ENCODE measurements at regions not wholly inside any gene's neighbourhood (a gene's known extent, or its start where the extent isn't known, plus 50 kb on each side); places are given as distances from the start of the nearest gene placed in this dataset.

- TF ChIP-seq, protein P1, sequence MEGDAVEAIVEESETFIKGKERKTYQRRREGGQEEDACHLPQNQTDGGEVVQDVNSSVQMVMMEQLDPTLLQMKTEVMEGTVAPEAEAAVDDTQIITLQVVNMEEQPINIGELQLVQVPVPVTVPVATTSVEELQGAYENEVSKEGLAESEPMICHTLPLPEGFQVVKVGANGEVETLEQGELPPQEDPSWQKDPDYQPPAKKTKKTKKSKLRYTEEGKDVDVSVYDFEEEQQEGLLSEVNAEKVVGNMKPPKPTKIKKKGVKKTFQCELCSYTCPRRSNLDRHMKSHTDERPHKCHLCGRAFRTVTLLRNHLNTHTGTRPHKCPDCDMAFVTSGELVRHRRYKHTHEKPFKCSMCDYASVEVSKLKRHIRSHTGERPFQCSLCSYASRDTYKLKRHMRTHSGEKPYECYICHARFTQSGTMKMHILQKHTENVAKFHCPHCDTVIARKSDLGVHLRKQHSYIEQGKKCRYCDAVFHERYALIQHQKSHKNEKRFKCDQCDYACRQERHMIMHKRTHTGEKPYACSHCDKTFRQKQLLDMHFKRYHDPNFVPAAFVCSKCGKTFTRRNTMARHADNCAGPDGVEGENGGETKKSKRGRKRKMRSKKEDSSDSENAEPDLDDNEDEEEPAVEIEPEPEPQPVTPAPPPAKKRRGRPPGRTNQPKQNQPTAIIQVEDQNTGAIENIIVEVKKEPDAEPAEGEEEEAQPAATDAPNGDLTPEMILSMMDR (IDR thresholded peaks at IDR 0.05), result no peak
- TF ChIP-seq ATF3 (CRISPR knock-in tag; conservative IDR thresholded peaks at IDR 0.05) (no peak), ZNF263 (CRISPR knock-in tag; IDR thresholded peaks at IDR 0.05; ENCODE audit: low read depth) (no peak), CBFB (CRISPR knock-in tag; IDR thresholded peaks at IDR 0.05; ENCODE audit: low read depth) (no peak), HMGXB4 (CRISPR knock-in tag; IDR thresholded peaks at IDR 0.05) (no peak), ELF4 (CRISPR knock-in tag; IDR thresholded peaks at IDR 0.05; ENCODE audit: low read depth) (no peak), SP1 (CRISPR knock-in tag; conservative IDR thresholded peaks at IDR 0.05) (no peak), ATF1 (CRISPR knock-in tag; IDR thresholded peaks at IDR 0.05) (no peak), KAT7 (CRISPR knock-in tag; IDR thresholded peaks at IDR 0.05; ENCODE audit: borderline replicate concordance) (no peak)
- TF ChIP-seq, protein P2, sequence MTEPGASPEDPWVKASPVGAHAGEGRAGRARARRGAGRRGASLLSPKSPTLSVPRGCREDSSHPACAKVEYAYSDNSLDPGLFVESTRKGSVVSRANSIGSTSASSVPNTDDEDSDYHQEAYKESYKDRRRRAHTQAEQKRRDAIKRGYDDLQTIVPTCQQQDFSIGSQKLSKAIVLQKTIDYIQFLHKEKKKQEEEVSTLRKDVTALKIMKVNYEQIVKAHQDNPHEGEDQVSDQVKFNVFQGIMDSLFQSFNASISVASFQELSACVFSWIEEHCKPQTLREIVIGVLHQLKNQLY (CRISPR knock-in tag; IDR thresholded peaks at IDR 0.05), result no peak
- TF ChIP-seq, protein P3, sequence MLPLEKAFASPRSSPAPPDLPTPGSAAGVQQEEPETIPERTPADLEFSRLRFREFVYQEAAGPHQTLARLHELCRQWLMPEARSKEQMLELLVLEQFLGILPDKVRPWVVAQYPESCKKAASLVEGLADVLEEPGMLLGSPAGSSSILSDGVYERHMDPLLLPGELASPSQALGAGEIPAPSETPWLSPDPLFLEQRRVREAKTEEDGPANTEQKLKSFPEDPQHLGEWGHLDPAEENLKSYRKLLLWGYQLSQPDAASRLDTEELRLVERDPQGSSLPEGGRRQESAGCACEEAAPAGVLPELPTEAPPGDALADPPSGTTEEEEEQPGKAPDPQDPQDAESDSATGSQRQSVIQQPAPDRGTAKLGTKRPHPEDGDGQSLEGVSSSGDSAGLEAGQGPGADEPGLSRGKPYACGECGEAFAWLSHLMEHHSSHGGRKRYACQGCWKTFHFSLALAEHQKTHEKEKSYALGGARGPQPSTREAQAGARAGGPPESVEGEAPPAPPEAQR (CRISPR knock-in tag; IDR thresholded peaks at IDR 0.05), result no peak
- TF ChIP-seq, protein P4, sequence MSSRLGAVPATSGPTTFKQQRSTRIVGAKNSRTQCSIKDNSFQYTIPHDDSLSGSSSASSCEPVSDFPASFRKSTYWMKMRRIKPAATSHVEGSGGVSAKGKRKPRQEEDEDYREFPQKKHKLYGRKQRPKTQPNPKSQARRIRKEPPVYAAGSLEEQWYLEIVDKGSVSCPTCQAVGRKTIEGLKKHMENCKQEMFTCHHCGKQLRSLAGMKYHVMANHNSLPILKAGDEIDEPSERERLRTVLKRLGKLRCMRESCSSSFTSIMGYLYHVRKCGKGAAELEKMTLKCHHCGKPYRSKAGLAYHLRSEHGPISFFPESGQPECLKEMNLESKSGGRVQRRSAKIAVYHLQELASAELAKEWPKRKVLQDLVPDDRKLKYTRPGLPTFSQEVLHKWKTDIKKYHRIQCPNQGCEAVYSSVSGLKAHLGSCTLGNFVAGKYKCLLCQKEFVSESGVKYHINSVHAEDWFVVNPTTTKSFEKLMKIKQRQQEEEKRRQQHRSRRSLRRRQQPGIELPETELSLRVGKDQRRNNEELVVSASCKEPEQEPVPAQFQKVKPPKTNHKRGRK (CRISPR knock-in tag; IDR thresholded peaks at IDR 0.05; ENCODE audit: borderline replicate concordance), result no peak
These were observed 766.6 kb downstream of the FAT4 start for GRCh38 chr4:126081336-126081735.
